ENCODE measurements at regions not wholly inside any gene's neighbourhood (a gene's known extent, or its start where the extent isn't known, plus 50 kb on each side); places are given as distances from the start of the nearest gene placed in this dataset.
"Not testable (repeated sequence)": the region's sequence is repeated elsewhere in the genome, so short reads cannot be mapped to it uniquely, and the experiment has no call there.

DNA sequence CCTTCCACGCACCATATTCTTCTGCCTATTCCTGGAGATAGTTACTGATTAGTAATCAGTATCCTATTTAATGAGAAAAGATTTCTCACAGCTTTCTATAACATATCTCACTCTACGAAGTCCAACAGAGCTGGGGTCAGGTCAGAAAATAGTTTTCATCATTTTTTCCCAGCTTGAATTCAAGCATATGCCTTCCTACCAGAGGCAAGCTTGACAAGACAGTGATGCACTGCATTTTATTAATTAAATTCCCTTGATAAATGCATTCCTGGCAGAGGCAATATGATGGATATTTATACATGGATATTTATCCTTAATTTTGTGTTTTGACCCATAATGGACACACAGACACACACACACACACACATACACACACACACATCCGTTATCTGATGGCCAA lies 961.4 kb downstream of the EPHA3 start:
- Histone ChIP-seq H3K4me1 (no peaks in the 10 kb centered on the region), H3K27ac (no peak overlapping the region), H3K36me3 (no peaks in the 10 kb centered on the region), H3K27me3 (no peaks in the 10 kb centered on the region), H3K4me3 (no peak overlapping the region), H3K9me3 (no peaks in the 10 kb centered on the region)
- TF ChIP-seq POLR2A (IDR thresholded peaks at IDR 0.05) (no peak), POLR2AphosphoS5 (IDR thresholded peaks at IDR 0.05) (no peak), EP300 (IDR thresholded peaks at IDR 0.05) (no peak)
- TF ChIP-seq, protein P1, sequence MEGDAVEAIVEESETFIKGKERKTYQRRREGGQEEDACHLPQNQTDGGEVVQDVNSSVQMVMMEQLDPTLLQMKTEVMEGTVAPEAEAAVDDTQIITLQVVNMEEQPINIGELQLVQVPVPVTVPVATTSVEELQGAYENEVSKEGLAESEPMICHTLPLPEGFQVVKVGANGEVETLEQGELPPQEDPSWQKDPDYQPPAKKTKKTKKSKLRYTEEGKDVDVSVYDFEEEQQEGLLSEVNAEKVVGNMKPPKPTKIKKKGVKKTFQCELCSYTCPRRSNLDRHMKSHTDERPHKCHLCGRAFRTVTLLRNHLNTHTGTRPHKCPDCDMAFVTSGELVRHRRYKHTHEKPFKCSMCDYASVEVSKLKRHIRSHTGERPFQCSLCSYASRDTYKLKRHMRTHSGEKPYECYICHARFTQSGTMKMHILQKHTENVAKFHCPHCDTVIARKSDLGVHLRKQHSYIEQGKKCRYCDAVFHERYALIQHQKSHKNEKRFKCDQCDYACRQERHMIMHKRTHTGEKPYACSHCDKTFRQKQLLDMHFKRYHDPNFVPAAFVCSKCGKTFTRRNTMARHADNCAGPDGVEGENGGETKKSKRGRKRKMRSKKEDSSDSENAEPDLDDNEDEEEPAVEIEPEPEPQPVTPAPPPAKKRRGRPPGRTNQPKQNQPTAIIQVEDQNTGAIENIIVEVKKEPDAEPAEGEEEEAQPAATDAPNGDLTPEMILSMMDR (IDR thresholded peaks at IDR 0.05) = no peak
- DNase-seq (no peak), ATAC-seq (ENCODE audit: low FRiP score in 2 of 2) (no peak)
- 78 to 86% methylated on average over 3 of the region's 3 CpGs for WGBS, 2 donors

DNA sequence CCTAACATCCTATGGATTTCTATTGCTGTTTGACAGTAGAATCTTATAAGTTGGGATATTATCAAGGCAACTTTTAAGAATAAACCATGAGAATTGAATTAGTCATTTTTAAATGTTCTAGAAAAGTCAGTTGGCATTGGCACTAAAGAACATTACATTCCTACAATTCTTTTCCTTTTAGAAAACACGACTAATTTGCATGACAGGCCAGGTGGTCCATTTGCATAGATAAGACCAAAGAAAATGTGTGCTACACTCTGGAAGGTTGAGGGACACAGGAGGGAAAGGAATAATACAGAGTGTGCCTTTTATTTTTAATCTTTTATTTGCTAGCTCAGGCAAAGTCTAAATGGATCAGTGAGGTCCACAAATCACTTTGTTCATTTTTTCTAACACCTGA lies 962.3 kb downstream of the EPHA3 start:
- H3K9me3 ChIP-seq = no peaks in the 10 kb centered on the region
- no peaks in the 10 kb centered on the region for H3K27me3 ChIP-seq
- no peak for TF ChIP-seq EP300 (IDR thresholded peaks at IDR 0.05)
- TF ChIP-seq, protein P1 (IDR thresholded peaks at IDR 0.05) = no peak
- no peak for TF ChIP-seq POLR2AphosphoS5 (IDR thresholded peaks at IDR 0.05)
- no peak for TF ChIP-seq POLR2A (IDR thresholded peaks at IDR 0.05)
- no peak overlapping the region for H3K27ac ChIP-seq
- no peak for ATAC-seq (ENCODE audit: low FRiP score in 2 of 2)
- H3K4me1 ChIP-seq = no peaks in the 10 kb centered on the region
- DNase-seq = no peak
- WGBS, 2 donors = 38 to 56% methylated on average over 1 of the region's 1 CpG
- no peaks in the 10 kb centered on the region for H3K36me3 ChIP-seq
- H3K4me3 ChIP-seq = no peak overlapping the region

DNA sequence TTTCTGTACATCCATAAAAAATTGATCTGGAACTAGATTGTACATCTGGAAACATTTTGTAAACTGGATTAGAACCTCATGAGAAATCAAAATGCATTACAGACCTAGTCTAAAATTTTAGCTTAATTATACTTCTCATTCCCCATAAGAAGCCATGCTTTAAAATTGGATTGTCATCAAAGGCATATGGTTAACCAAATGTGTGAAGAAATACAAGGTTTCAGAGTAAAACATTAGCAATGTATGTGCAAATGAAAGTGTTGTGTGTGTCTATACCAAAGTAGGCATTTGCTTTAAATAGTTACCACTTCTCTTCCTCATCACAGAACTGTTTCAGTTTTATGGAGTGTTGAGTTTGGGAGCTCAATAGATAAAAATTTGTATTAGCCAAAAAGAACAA lies 968.7 kb downstream of the EPHA3 start:
- no peak for DNase-seq
- Histone ChIP-seq H3K4me1 (no peaks in the 10 kb centered on the region), H3K36me3 (no peaks in the 10 kb centered on the region), H3K27ac (no peak overlapping the region), H3K9me3 (no peaks in the 10 kb centered on the region), H3K4me3 (no peak overlapping the region), H3K27me3 (no peaks in the 10 kb centered on the region)
- TF ChIP-seq POLR2A (IDR thresholded peaks at IDR 0.05) (no peak), POLR2AphosphoS5 (IDR thresholded peaks at IDR 0.05) (no peak), EP300 (IDR thresholded peaks at IDR 0.05) (no peak)
- TF ChIP-seq, protein P1 (IDR thresholded peaks at IDR 0.05) = no peak
- no peak for ATAC-seq (ENCODE audit: low FRiP score in 2 of 2)

DNA sequence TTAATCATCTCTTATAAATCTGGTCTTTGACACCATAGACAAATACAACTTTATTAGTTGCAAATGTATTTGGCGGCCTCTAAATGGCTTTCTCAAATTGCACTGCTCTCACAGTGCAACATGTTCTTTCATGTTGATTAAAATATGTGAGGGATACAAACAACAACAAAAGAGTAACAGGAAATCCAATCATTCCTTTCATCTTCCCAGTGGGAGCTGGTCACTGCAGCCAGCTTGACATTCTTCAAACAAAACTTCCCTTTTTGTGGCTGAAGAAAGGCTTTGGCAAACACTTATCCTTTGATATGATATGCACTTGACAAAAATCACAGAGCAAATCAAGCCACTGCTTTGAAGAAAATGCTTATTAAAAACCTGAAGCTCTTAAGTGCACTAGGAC lies 973.6 kb downstream of the EPHA3 start:
- ATAC-seq (ENCODE audit: low FRiP score in 2 of 2) (no peak), DNase-seq (no peak)
- Histone ChIP-seq H3K9me3 (no peaks in the 10 kb centered on the region), H3K27me3 (no peaks in the 10 kb centered on the region), H3K4me1 (no peaks in the 10 kb centered on the region), H3K27ac (no peak overlapping the region), H3K36me3 (no peaks in the 10 kb centered on the region), H3K4me3 (no peak overlapping the region)
- WGBS, 2 donors = 59 to 67% methylated on average over 1 of the region's 1 CpG
- TF ChIP-seq, protein P1 (IDR thresholded peaks at IDR 0.05) = no peak
- TF ChIP-seq POLR2AphosphoS5 (IDR thresholded peaks at IDR 0.05) (no peak), POLR2A (IDR thresholded peaks at IDR 0.05) (no peak), EP300 (IDR thresholded peaks at IDR 0.05) (no peak)

DNA sequence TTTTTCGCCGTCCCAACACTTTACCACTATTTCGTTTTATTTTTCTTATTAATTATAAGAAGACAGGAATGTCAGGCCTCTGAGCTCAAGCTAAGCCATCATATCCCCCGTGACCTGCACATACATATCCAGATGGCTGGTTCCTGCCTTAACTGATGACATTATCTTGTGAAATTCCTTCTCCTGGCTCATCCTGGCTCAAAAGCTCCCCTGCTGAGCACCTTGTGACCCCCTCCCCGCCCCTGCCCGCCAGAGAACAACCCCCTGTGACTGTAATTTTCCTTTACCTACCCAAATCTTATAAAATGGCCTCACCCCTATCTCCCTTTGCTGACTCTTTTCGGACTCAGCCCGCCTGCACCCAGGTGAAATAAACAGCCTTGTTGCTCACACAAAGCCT lies 978.9 kb downstream of the EPHA3 start:
- 86 to 87% methylated on average over 8 of the region's 8 CpGs for WGBS, 2 donors
- not testable (repeated sequence) for H3K9me3 ChIP-seq; H3K27ac ChIP-seq; H3K4me3 ChIP-seq; H3K4me1 ChIP-seq; H3K36me3 ChIP-seq; ATAC-seq (ENCODE audit: low FRiP score in 2 of 2); H3K27me3 ChIP-seq; DNase-seq
